HPDE6-E6E7 (cell line): ENCODE measurements at regions not wholly inside any gene's neighbourhood (a gene's known extent, or its start where the extent isn't known, plus 50 kb on each side); places are given as distances from the start of the nearest gene placed in this dataset.
"Not testable (repeated sequence)": the region's sequence is repeated elsewhere in the genome, so short reads cannot be mapped to it uniquely, and the experiment has no call there.

Experiments
- DNase-seq: peaks from one replicate; pipeline ENCODE4 v3.0.0; 2011; ENCODE audit warnings: missing footprints; ENCODE audit errors: extremely low spot score

- no peak for DNase-seq
These were observed 1048.7 kb upstream of the NUDT12 start for GRCh38 chr5:104611135-104611767.

- no peak for DNase-seq
These were observed 1043.8 kb upstream of the NUDT12 start for GRCh38 chr5:104606258-104606829.

- no peak for DNase-seq
These were observed 1037.1 kb upstream of the NUDT12 start for GRCh38 chr5:104599726-104600125.

- DNase-seq = no peak
These were observed 1035.7 kb upstream of the NUDT12 start for GRCh38 chr5:104598285-104598684.

- DNase-seq = no peak
These were observed 1032.3 kb upstream of the NUDT12 start for GRCh38 chr5:104594850-104595249.

- no peak for DNase-seq
These were observed 1014.1 kb upstream of the NUDT12 start for GRCh38 chr5:104576677-104577076.

GRCh38 chr5:104573949-104574709, 1011.5 kb upstream of the NUDT12 start:
- no peak for DNase-seq

GRCh38 chr5:104569621-104570020, 1007.0 kb upstream of the NUDT12 start:
- no peak for DNase-seq

- DNase-seq = no peak
These were observed 1001.9 kb upstream of the NUDT12 start for GRCh38 chr5:104564530-104564929.

- no peak for DNase-seq
These were observed 994.4 kb upstream of the NUDT12 start for GRCh38 chr5:104556957-104557356.

GRCh38 chr5:104551628-104552027, 989.0 kb upstream of the NUDT12 start:
- no peak for DNase-seq

GRCh38 chr5:104546871-104547270, 984.3 kb upstream of the NUDT12 start:
- DNase-seq = not testable (repeated sequence)

- no peak for DNase-seq
These were observed 978.7 kb upstream of the NUDT12 start for GRCh38 chr5:104541141-104541785.

- no peak for DNase-seq
These were observed 977.9 kb upstream of the NUDT12 start for GRCh38 chr5:104540448-104540847.

- no peak for DNase-seq
These were observed 977.2 kb upstream of the NUDT12 start for GRCh38 chr5:104539618-104540350.

- no peak for DNase-seq
These were observed 976.1 kb upstream of the NUDT12 start for GRCh38 chr5:104538734-104539133.

- DNase-seq = no peak
These were observed 970.9 kb upstream of the NUDT12 start for GRCh38 chr5:104533498-104533897.

GRCh38 chr5:104526866-104527265, 964.3 kb upstream of the NUDT12 start:
- DNase-seq = no peak

GRCh38 chr5:104513640-104514072, 951.1 kb upstream of the NUDT12 start:
- no peak for DNase-seq

- DNase-seq = peak; percentile 14
These were observed 950.6 kb upstream of the NUDT12 start for GRCh38 chr5:104513121-104513602.

GRCh38 chr5:104512063-104512825, 949.7 kb upstream of the NUDT12 start:
- no peak for DNase-seq
